HEK293T (cell line): ENCODE measurements at regions not wholly inside any gene's neighbourhood (a gene's known extent, or its start where the extent isn't known, plus 50 kb on each side); places are given as distances from the start of the nearest gene placed in this dataset.
"Not testable (repeated sequence)": the region's sequence is repeated elsewhere in the genome, so short reads cannot be mapped to it uniquely, and the experiment has no call there.

Source experiments
- CTCF ChIA-PET: fragments of 350-600 bp; formaldehyde crosslinking; extraction: SDS; loops from one replicate; lab custom pipeline; 2021; ENCODE audit warnings: antibody characterized with exemption, inconsistent platforms; lab: Yijun Ruan, JAX
- POLR2A ChIA-PET: fragments of 350-600 bp; formaldehyde crosslinking; extraction: SDS; loops from one replicate; lab custom pipeline; 2020; ENCODE audit warnings: antibody characterized with exemption, inconsistent platforms; lab: Yijun Ruan, JAX
- DNase-seq: peaks from one replicate; pipeline ENCODE4 v3.0.0; 2012; ENCODE audit warnings: mixed read lengths; ENCODE audit errors: extremely low spot score
- ARNT ChIP-seq: fragments of 450-650 bp; IDR thresholded peaks from 2 replicates; pipeline ENCODE4 v1.6.1; 2017; ENCODE audit warnings: mild to moderate bottlenecking
- BHLHE40 ChIP-seq: fragments of 450-650 bp; IDR thresholded peaks from 2 replicates; pipeline ENCODE4 v1.6.1; 2016; ENCODE audit warnings: mild to moderate bottlenecking, moderate library complexity, borderline replicate concordance
- CTBP1 ChIP-seq: fragments of 450-650 bp; IDR thresholded peaks from 2 replicates; pipeline ENCODE4 v1.6.1; 2016; ENCODE audit warnings: borderline replicate concordance
- FOXA1 ChIP-seq: fragments of 450-650 bp; IDR thresholded peaks from 2 replicates; pipeline ENCODE4 v1.6.1; 2016; ENCODE audit warnings: mild to moderate bottlenecking
- HDGF ChIP-seq: fragments of 450-650 bp; IDR thresholded peaks from 2 replicates; pipeline ENCODE4 v1.6.1; 2017; ENCODE audit warnings: antibody characterized with exemption, borderline replicate concordance
- L3MBTL2 ChIP-seq: fragments of 450-650 bp; conservative IDR thresholded peaks from 2 replicates; pipeline ENCODE4 v1.6.1; 2016; ENCODE audit warnings: mild to moderate bottlenecking
- NFRKB ChIP-seq: fragments of 450-650 bp; IDR thresholded peaks from 2 replicates; pipeline ENCODE4 v1.6.1; 2016; ENCODE audit warnings: mild to moderate bottlenecking, moderate library complexity
- SP1 ChIP-seq: fragments of 450-650 bp; IDR thresholded peaks from 2 replicates; pipeline ENCODE4 v1.6.1; 2017
- SUZ12 ChIP-seq: fragments of 450-650 bp; IDR thresholded peaks from 2 replicates; pipeline ENCODE4 v1.6.1; 2016; ENCODE audit warnings: mild to moderate bottlenecking
- TARDBP ChIP-seq: fragments of 450-650 bp; IDR thresholded peaks from 2 replicates; pipeline ENCODE4 v1.6.1; 2016
- ZNF384 ChIP-seq: fragments of 450-650 bp; IDR thresholded peaks from 2 replicates; pipeline ENCODE4 v1.6.1; 2016
- TF ChIP-seq, protein P1 (sequence below): fragments of 450-650 bp; IDR thresholded peaks from 2 replicates; pipeline ENCODE4 v1.6.1; 2016

GRCh38 chr20:30816182-30816645 is 441.2 kb upstream of the DEFB115 start:
- ChIA-PET POLR2A (no interaction called here), CTCF (no interaction called here)
- no peak for DNase-seq
- TF ChIP-seq, protein P1, sequence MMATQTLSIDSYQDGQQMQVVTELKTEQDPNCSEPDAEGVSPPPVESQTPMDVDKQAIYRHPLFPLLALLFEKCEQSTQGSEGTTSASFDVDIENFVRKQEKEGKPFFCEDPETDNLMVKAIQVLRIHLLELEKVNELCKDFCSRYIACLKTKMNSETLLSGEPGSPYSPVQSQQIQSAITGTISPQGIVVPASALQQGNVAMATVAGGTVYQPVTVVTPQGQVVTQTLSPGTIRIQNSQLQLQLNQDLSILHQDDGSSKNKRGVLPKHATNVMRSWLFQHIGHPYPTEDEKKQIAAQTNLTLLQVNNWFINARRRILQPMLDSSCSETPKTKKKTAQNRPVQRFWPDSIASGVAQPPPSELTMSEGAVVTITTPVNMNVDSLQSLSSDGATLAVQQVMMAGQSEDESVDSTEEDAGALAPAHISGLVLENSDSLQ = no peak

GRCh38 chr20:30821615-30822014 is 435.8 kb upstream of the DEFB115 start:
- POLR2A ChIA-PET, DNase-seq, CTCF ChIA-PET: not testable (repeated sequence)

GRCh38 chr20:30824666-30825065 is 432.8 kb upstream of the DEFB115 start:
- CTCF ChIA-PET, POLR2A ChIA-PET, DNase-seq: not testable (repeated sequence)

GRCh38 chr20:30845923-30846322 is 411.5 kb upstream of the DEFB115 start:
- CTCF ChIA-PET, DNase-seq, POLR2A ChIA-PET: not testable (repeated sequence)

- CTCF ChIA-PET, POLR2A ChIA-PET, DNase-seq: not testable (repeated sequence)
Measured at GRCh38 chr20:30868271-30868670, 389.2 kb upstream of the DEFB115 start.

GRCh38 chr20:30871127-30871526 is 386.3 kb upstream of the DEFB115 start:
- CTCF ChIA-PET, DNase-seq, POLR2A ChIA-PET: not testable (repeated sequence)

DNA sequence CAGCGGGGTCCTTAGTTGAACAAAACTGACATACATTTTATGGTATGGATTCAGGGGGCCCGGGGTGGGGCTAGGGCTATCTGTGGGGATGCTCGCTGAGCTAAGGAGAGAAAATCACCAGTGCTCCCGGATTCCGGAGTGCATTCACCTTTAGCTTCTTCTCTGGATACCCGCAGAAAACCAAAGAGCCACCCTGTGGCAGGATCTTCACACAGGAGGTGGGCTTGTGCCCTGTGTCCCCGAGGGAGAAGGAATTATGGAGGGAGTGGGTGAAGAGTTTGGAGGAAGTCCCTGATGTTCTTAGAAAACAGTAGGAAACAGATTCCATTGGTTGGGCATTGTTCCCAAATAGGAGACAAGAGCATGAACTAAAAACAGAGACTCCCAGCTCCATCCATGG is 385.2 kb upstream of the DEFB115 start:
- POLR2A ChIA-PET, DNase-seq, CTCF ChIA-PET: not testable (repeated sequence)

DNA sequence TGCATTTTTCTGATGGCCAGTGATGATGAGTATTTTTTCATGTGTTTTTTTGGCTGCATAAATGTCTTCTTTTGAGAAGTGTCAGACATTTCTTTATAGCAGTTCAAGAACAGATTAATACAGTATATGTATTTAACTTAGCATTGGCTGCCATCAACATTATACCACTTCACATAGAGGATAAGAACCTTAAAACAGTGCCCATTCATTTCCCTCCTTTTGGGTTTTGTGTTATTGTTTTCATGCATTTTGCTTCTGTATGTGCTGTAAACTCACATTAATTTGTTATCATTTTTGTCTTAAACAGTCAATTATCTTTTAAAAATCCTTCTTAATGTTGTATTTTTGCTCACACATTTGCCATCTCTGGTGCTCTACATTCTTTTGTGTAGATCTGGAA is 381.6 kb upstream of the DEFB115 start:
- DNase-seq, CTCF ChIA-PET, POLR2A ChIA-PET: not testable (repeated sequence)

- POLR2A ChIA-PET, DNase-seq, CTCF ChIA-PET: not testable (repeated sequence)
Measured at GRCh38 chr20:30891400-30891799, 366.1 kb upstream of the DEFB115 start.

- CTCF ChIA-PET = no interaction called here
- TF ChIP-seq TARDBP (no peak), SUZ12 (no peak), BHLHE40 (no peak), NFRKB (no peak), CTBP1 (no peak), L3MBTL2 (no peak), ARNT (no peak), HDGF (no peak), FOXA1 (no peak), SP1 (no peak), ZNF384 (no peak)
- TF ChIP-seq, protein P1 = no peak
- POLR2A ChIA-PET = no interaction called here
- no peak for DNase-seq
Measured at GRCh38 chr20:30892541-30893345, 364.7 kb upstream of the DEFB115 start.

GRCh38 chr20:30893346-30894314 is 363.8 kb upstream of the DEFB115 start:
- POLR2A ChIA-PET, CTCF ChIA-PET, DNase-seq: not testable (repeated sequence)

DNA sequence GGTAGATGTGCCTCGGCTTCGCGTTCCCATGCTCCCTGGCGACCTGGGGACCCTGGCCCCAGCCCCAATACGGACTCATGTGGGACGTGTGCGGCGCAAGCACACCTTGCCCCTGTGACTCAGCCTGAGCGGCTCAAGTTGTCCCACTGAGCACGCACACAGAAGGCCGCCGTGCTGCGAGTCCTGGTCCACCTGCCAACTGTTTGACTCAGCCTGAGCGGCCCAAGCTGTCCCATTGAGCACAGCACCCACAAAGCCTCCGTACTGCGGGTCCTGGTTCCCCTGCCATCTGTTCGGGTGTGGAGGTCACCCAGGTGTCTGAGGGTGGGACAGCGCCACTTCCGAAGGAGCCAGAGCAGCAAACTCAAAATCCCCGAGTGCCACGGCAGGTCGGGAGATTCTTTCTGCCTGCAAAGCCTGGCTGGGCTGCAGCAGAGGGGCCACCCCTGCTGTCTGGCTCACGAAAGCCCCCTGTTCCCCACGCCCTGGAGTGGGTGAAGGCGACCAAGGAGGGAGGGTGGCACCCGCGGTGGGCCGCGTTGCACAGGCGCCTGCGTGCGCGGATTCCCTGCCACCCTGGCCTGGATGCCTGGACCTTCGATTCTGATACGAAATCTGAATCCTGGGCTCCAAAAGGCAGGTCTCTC is 362.6 kb upstream of the DEFB115 start:
- POLR2A ChIA-PET, DNase-seq, CTCF ChIA-PET: not testable (repeated sequence)

- CTCF ChIA-PET, POLR2A ChIA-PET, DNase-seq: not testable (repeated sequence)
Measured at GRCh38 chr20:30895354-30895711, 362.1 kb upstream of the DEFB115 start.
